GM23338 (cell line): ENCODE measurements at regions not wholly inside any gene's neighbourhood (a gene's known extent, or its start where the extent isn't known, plus 50 kb on each side); places are given as distances from the start of the nearest gene placed in this dataset.
"Not testable (repeated sequence)": the region's sequence is repeated elsewhere in the genome, so short reads cannot be mapped to it uniquely, and the experiment has no call there.

Experiments used
- ATAC-seq: fragments of 200-7000 bp; cut with Tn5 transposase; 3 replicates; pipeline ENCODE4 v1.9.1; 2020
- DNase-seq: peaks from one replicate; pipeline ENCODE4 v3.0.0-alpha.2; 2015; ENCODE audit warnings: low spot score
- H2AFZ ChIP-seq: fragments of 200-600 bp; sonication (generic); 2 replicates; pipeline ENCODE4 v1.8.0; 2016; ENCODE audit warnings: antibody characterized with exemption, mild to moderate bottlenecking, moderate library complexity
- H3F3A ChIP-seq: fragments of 200-600 bp; sonication (generic); replicated peaks from 2 replicates; pipeline ENCODE4 v1.8.0; 2017; ENCODE audit warnings: antibody characterized with exemption, mixed run types, low read depth
- H3K27ac ChIP-seq: fragments of 200-600 bp; sonication (generic); 2 replicates; pipeline ENCODE4 v1.6.1; 2016; ENCODE audit warnings: low read depth
- H3K27me3 ChIP-seq: fragments of 200-600 bp; sonication (generic); 2 replicates; pipeline ENCODE4 v1.8.0; 2016; ENCODE audit warnings: mild to moderate bottlenecking, mixed run types, moderate library complexity; ENCODE audit not compliant: insufficient read depth
- H3K36me3 ChIP-seq: fragments of 200-600 bp; sonication (generic); 2 replicates; pipeline ENCODE4 v1.8.0; 2016; ENCODE audit warnings: mild to moderate bottlenecking; ENCODE audit not compliant: insufficient read depth
- H3K4me1 ChIP-seq: fragments of 200-600 bp; sonication (generic); 2 replicates; pipeline ENCODE4 v1.8.0; 2016; ENCODE audit warnings: mild to moderate bottlenecking, moderate library complexity; ENCODE audit not compliant: insufficient read depth
- H3K4me2 ChIP-seq: fragments of 200-600 bp; sonication (generic); 2 replicates; pipeline ENCODE4 v1.7.1; 2017; ENCODE audit warnings: mixed run types
- H3K4me3 ChIP-seq: fragments of 200-600 bp; sonication (generic); 2 replicates; pipeline ENCODE4 v1.6.1; 2016; ENCODE audit warnings: mixed run types
- H3K79me2 ChIP-seq: fragments of 200-600 bp; sonication (generic); replicated peaks from 2 replicates; pipeline ENCODE4 v1.8.0; 2017; ENCODE audit warnings: mild to moderate bottlenecking; ENCODE audit not compliant: insufficient read depth
- H3K9me2 ChIP-seq: fragments of 200-600 bp; sonication (generic); 2 replicates; pipeline ENCODE4 v1.8.0; 2017; ENCODE audit not compliant: insufficient read depth
- H4K20me1 ChIP-seq: fragments of 200-600 bp; sonication (generic); replicated peaks from 2 replicates; pipeline ENCODE4 v1.8.0; 2017; ENCODE audit warnings: mild to moderate bottlenecking; ENCODE audit not compliant: insufficient read depth
- H3K27ac Mint-ChIP-seq: 2 replicates; pipeline ENCODE4 v1.8.0; 2020; ENCODE audit warnings: inconsistent platforms, mild to moderate bottlenecking, moderate library complexity, mixed read lengths
- H3K27me3 Mint-ChIP-seq: 3 replicates; pipeline ENCODE4 v1.8.0; 2022; ENCODE audit warnings: low read depth, mild to moderate bottlenecking, moderate library complexity, mixed read lengths, inconsistent platforms; ENCODE audit not compliant: insufficient read depth, poor library complexity
- H3K36me3 Mint-ChIP-seq: 3 replicates; pipeline ENCODE4 v1.8.0; 2021; ENCODE audit warnings: low read depth, mild to moderate bottlenecking, inconsistent platforms, moderate library complexity, mixed read lengths
- H3K4me1 Mint-ChIP-seq: 3 replicates; pipeline ENCODE4 v1.8.0; 2020; ENCODE audit warnings: mild to moderate bottlenecking, inconsistent platforms, mixed read lengths
- H3K4me3 Mint-ChIP-seq: 3 replicates; pipeline ENCODE4 v1.8.0; 2021; ENCODE audit warnings: moderate library complexity, mild to moderate bottlenecking, inconsistent platforms, mixed read lengths
- H3K9me3 Mint-ChIP-seq: 3 replicates; pipeline ENCODE4 v1.8.0; 2020; ENCODE audit warnings: moderate library complexity, mild to moderate bottlenecking, inconsistent platforms, mixed read lengths
- CREB1 ChIP-seq: fragments of 250-450 bp; sonication (Bioruptor Pico); IDR thresholded peaks from 2 replicates; pipeline ENCODE4 v1.5.0; 2020; ENCODE audit warnings: low read depth, mild to moderate bottlenecking, moderate library complexity
- EZH2 ChIP-seq: fragments of 200-600 bp; sonication (generic); IDR thresholded peaks from one replicate; pipeline ENCODE4 v1.8.0; 2017; ENCODE audit warnings: antibody characterized with exemption, mild to moderate bottlenecking, low read depth; ENCODE audit not compliant: unreplicated experiment
- EZH2phosphoT487 ChIP-seq: fragments of 200-600 bp; sonication (generic); IDR thresholded peaks from one replicate; pipeline ENCODE4 v1.8.1; 2018; ENCODE audit warnings: antibody characterized with exemption; ENCODE audit not compliant: unreplicated experiment
- NANOG ChIP-seq: IDR thresholded peaks from 2 replicates; pipeline ENCODE4 v1.6.1; 2016; ENCODE audit warnings: antibody characterized with exemption, borderline replicate concordance
- POLR2AphosphoS5 ChIP-seq: IDR thresholded peaks from 2 replicates; pipeline ENCODE4 v1.6.1; 2016; ENCODE audit warnings: antibody characterized with exemption, low read depth
- REST ChIP-seq: IDR thresholded peaks from one replicate; pipeline ENCODE4 v1.6.1; 2018; ENCODE audit warnings: antibody characterized with exemption; ENCODE audit not compliant: unreplicated experiment
- STAT1 ChIP-seq: IDR thresholded peaks from one replicate; pipeline ENCODE4 v1.6.1; 2016; ENCODE audit warnings: antibody characterized with exemption; ENCODE audit not compliant: unreplicated experiment
- ZNF114 ChIP-seq: fragments of 250-450 bp; sonication (Bioruptor Pico); IDR thresholded peaks from 2 replicates; pipeline ENCODE4 v1.5.0; 2020; ENCODE audit warnings: mild to moderate bottlenecking, moderate library complexity
- ZNF331 ChIP-seq: fragments of 250-450 bp; sonication (Bioruptor Pico); IDR thresholded peaks from 2 replicates; pipeline ENCODE4 v1.5.0; 2020; ENCODE audit warnings: low read depth, mild to moderate bottlenecking, moderate library complexity

GRCh38 chr2:11877764-11878163 lies 131.3 kb downstream of the LPIN1 start:
- H3F3A ChIP-seq, result no peaks in the 10 kb centered on the region
- Mint-ChIP-seq H3K36me3 (no peaks in the 10 kb centered on the region), H3K9me3 (peaks cover 6% of the 10 kb centered on the region), H3K4me1 (no peaks in the 10 kb centered on the region), H3K27me3 (no peaks in the 10 kb centered on the region), H3K4me3 (no peak overlapping the region), H3K27ac (no peak overlapping the region)
- peaks cover 17% of the 10 kb centered on the region; the same call in 1 of the 2 replicates for H3K9me2 ChIP-seq
- no peak for ATAC-seq
- no peaks in the 10 kb centered on the region for H3K36me3 ChIP-seq
- DNase-seq, result no peak
- H3K27ac ChIP-seq, result no peak overlapping the region
- no peak overlapping the region for H2AFZ ChIP-seq
- no peaks in the 10 kb centered on the region for H3K27me3 ChIP-seq
- TF ChIP-seq REST (no peak), EZH2 (no peak), CREB1 (CRISPR knock-in tag) (no peak), ZNF114 (CRISPR knock-in tag) (no peak), EZH2phosphoT487 (no peak), STAT1 (no peak), NANOG (no peak), POLR2AphosphoS5 (no peak), ZNF331 (no peak)
- no peak overlapping the region for H3K4me2 ChIP-seq
- no peaks in the 10 kb centered on the region for H4K20me1 ChIP-seq
- no peak overlapping the region for H3K4me3 ChIP-seq
- H3K4me1 ChIP-seq, result no peaks in the 10 kb centered on the region
- H3K79me2 ChIP-seq, result no peaks in the 10 kb centered on the region

GRCh38 chr2:11885253-11885652 lies 138.8 kb downstream of the LPIN1 start:
- not testable (repeated sequence) for H3K9me2 ChIP-seq, H4K20me1 ChIP-seq, H3K27ac Mint-ChIP-seq, H3K27me3 Mint-ChIP-seq, H3K4me2 ChIP-seq, H3F3A ChIP-seq, H3K4me3 ChIP-seq, H3K4me3 Mint-ChIP-seq, H3K36me3 ChIP-seq, H3K27me3 ChIP-seq, H3K27ac ChIP-seq, DNase-seq, ATAC-seq, H3K4me1 Mint-ChIP-seq, H3K4me1 ChIP-seq, H3K79me2 ChIP-seq, H2AFZ ChIP-seq
- Mint-ChIP-seq H3K9me3 (peaks cover 49% of the 10 kb centered on the region), H3K36me3 (peaks cover 29% of the 10 kb centered on the region)

GRCh38 chr2:11886899-11887298 lies 140.5 kb downstream of the LPIN1 start:
- ATAC-seq, H3K27me3 ChIP-seq, H2AFZ ChIP-seq, H3K79me2 ChIP-seq, H3K27me3 Mint-ChIP-seq, DNase-seq, H3K4me3 Mint-ChIP-seq, H4K20me1 ChIP-seq, H3K27ac ChIP-seq, H3F3A ChIP-seq, H3K27ac Mint-ChIP-seq, H3K36me3 ChIP-seq, H3K4me1 ChIP-seq, H3K4me1 Mint-ChIP-seq, H3K4me3 ChIP-seq, H3K4me2 ChIP-seq, H3K9me2 ChIP-seq: not testable (repeated sequence)
- peaks cover 52% of the 10 kb centered on the region for H3K9me3 Mint-ChIP-seq
- peaks cover 29% of the 10 kb centered on the region for H3K36me3 Mint-ChIP-seq
